Stimulated activated CD4-positive, alpha-beta T cell treated with anti-CD3 and anti-CD28 coated beads, Interleukin-4, amount 100 ng/mL, for 24 hours (primary cell): ENCODE measurements at regions not wholly inside any gene's neighbourhood (a gene's known extent, or its start where the extent isn't known, plus 50 kb on each side); places are given as distances from the start of the nearest gene placed in this dataset.

Experiments
- DNase-seq: peaks from one replicate; pipeline ENCODE4 v3.0.0-alpha.2; 2020

GRCh38 chr12:124726596-124727263 lies 136.9 kb downstream of the SCARB1 start:
- DNase-seq, result no peak

- DNase-seq, result no peak
Measured at GRCh38 chr12:124725597-124726237, 137.9 kb downstream of the SCARB1 start.

- no peak for DNase-seq
Measured at GRCh38 chr12:124725099-124725498, 138.6 kb downstream of the SCARB1 start.

- no peak for DNase-seq
Measured at GRCh38 chr12:124722878-124723277, 140.8 kb downstream of the SCARB1 start.

GRCh38 chr12:124721501-124722162 lies 142.0 kb downstream of the SCARB1 start:
- DNase-seq, result no peak

- no peak for DNase-seq
Measured at GRCh38 chr12:124720681-124721500, 142.8 kb downstream of the SCARB1 start.

GRCh38 chr12:124720004-124720680 lies 143.5 kb downstream of the SCARB1 start:
- DNase-seq, result no peak

GRCh38 chr12:124719231-124719630 lies 144.4 kb downstream of the SCARB1 start:
- no peak for DNase-seq

- DNase-seq, result no peak
Measured at GRCh38 chr12:124718458-124718857, 145.2 kb downstream of the SCARB1 start.

GRCh38 chr12:124718036-124718435 lies 145.6 kb downstream of the SCARB1 start:
- DNase-seq, result no peak

GRCh38 chr12:124717318-124717717 lies 146.3 kb downstream of the SCARB1 start:
- DNase-seq, result no peak

- DNase-seq, result no peak
Measured at GRCh38 chr12:124716208-124717130, 147.2 kb downstream of the SCARB1 start.

- DNase-seq, result no peak
Measured at GRCh38 chr12:124715121-124715990, 147.9 kb upstream of the NCOR2 start.

GRCh38 chr12:124713436-124714082 lies 146.1 kb upstream of the NCOR2 start:
- DNase-seq, result peak; percentile 77

- DNase-seq, result no peak
Measured at GRCh38 chr12:124713041-124713435, 145.6 kb upstream of the NCOR2 start.

- no peak for DNase-seq
Measured at GRCh38 chr12:124711344-124711743, 143.9 kb upstream of the NCOR2 start.

- DNase-seq, result no peak
Measured at GRCh38 chr12:124709722-124710687, 142.6 kb upstream of the NCOR2 start.

- no peak for DNase-seq
Measured at GRCh38 chr12:124707316-124707715, 139.9 kb upstream of the NCOR2 start.

- DNase-seq, result no peak
Measured at GRCh38 chr12:124706363-124706762, 139.0 kb upstream of the NCOR2 start.
